ENCODE measurements at regions not wholly inside any gene's neighbourhood (a gene's known extent, or its start where the extent isn't known, plus 50 kb on each side); places are given as distances from the start of the nearest gene placed in this dataset.

- no peak for TF ChIP-seq CTCF (IDR thresholded peaks at IDR 0.05; ENCODE audit: low read depth, low read length)
- TF ChIP-seq MYC (IDR thresholded peaks at IDR 0.05; ENCODE audit: low read depth, low read length), result no peak
- TF ChIP-seq POLR2A (IDR thresholded peaks at IDR 0.05; ENCODE audit: extremely low read depth, insufficient read length), result no peak
Observed at GRCh38 chrX:25998687-25999086, 139.5 kb upstream of the MAGEB18 start.
